ENCODE measurements at regions not wholly inside any gene's neighbourhood (a gene's known extent, or its start where the extent isn't known, plus 50 kb on each side); places are given as distances from the start of the nearest gene placed in this dataset.

DNA sequence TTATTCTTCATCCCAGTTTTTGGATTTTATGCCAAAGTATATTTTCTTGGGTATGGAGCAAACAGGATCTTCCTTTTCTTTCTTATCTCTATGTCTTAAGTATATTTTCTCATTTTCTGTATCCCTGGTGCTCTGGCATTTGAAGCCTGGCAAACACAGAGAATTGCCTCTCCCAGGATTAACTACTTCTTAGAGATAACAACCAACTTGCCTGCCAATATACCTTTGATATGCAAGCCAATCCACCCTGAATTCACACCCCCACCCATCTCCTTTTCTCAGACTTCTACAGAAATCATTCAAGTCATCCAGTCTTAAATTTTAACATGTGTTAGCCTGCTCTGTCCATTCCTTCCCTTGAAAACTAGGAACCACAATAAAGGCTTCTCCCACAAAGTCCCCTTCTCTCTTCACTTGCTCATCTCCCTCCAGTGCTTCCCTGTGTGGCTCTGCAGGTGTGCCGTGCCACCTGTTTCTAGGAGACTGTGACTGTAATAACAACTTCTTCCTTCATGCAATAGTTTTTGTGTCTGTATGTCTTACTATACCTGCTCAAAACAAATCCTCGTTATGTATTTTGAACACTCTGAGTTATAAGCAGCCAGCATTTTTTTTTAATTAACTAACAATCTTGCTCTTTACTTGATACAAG is 649.7 kb upstream of the RIOK2 start:
- no peaks in the 10 kb centered on the region for H3K9me3 ChIP-seq (ENCODE audit: insufficient read depth in 2 of 2, low read depth in 1 of 2, low read length in 1 of 2)
- no peak overlapping the region for H3K4me3 ChIP-seq (ENCODE audit: extremely low read depth in 1 of 4, insufficient read depth in 2 of 4, low read depth in 3 of 4, low read length in 4 of 4)
- H4K20me1 ChIP-seq (replicated peaks in 1 of 2; ENCODE audit: control insufficient read depth in 1 of 2, insufficient read depth in 2 of 2, low read length in 2 of 2): no peaks in the 10 kb centered on the region
- H2AFZ ChIP-seq (ENCODE audit: low read length): no peak overlapping the region
- H3K23ac ChIP-seq (ENCODE audit: insufficient read length): no peak overlapping the region
- CTCF ChIA-PET (ENCODE audit: partially characterized antibody): no interaction called here
- H3K36me3 ChIP-seq (ENCODE audit: control insufficient read depth in 2 of 4, insufficient read depth in 4 of 4, low read length in 3 of 4): no peaks in the 10 kb centered on the region
- DNase-seq (ENCODE audit: low read depth in 1 of 2, low spot score in 2 of 2) (no peak), FAIRE-seq (no peak)
- no peak overlapping the region for H3K27ac ChIP-seq (ENCODE audit: low read depth, low read length)
- H3K4ac ChIP-seq (replicated peaks; ENCODE audit: insufficient read length, low read depth, low read length): no peak overlapping the region
- H2AK5ac ChIP-seq (ENCODE audit: low read depth, low read length): no peak overlapping the region
- H3K4me2 ChIP-seq (ENCODE audit: insufficient read depth in 1 of 2, low read depth in 2 of 2, low read length in 2 of 2): no peak overlapping the region
- H2BK5ac ChIP-seq (ENCODE audit: low read depth, low read length): no peak overlapping the region
- H3K27me3 ChIP-seq (replicated peaks in 1 of 4; ENCODE audit: control insufficient read depth in 3 of 4, extremely low read depth in 1 of 4, insufficient read depth in 3 of 4, low read length in 3 of 4): no peaks in the 10 kb centered on the region
- no peak overlapping the region for H2BK15ac ChIP-seq (ENCODE audit: low read length)
- POLR2A ChIA-PET (ENCODE audit: partially characterized antibody): no interaction called here
- H4K8ac ChIP-seq (ENCODE audit: extremely low read depth, insufficient read depth, low read length): no peak overlapping the region
- H4K91ac ChIP-seq (replicated peaks; ENCODE audit: insufficient read length, low read length): no peak overlapping the region
- no peak overlapping the region for H3K14ac ChIP-seq (ENCODE audit: insufficient read length)
- 71% methylated on average over 2 of the region's 2 CpGs; no CpG with 5 or more reads in 1 of the 2 experiments for WGBS, 2 experiments (ENCODE audit: extremely low coverage in 1 of 2, insufficient coverage in 1 of 2, insufficient read length in 1 of 2, insufficient replicate concordance in 2 of 2, low coverage in 1 of 2, low lambda C conversion rate in 2 of 2, missing lambda C conversion rate in 1 of 2)
- no peak overlapping the region for H2BK12ac ChIP-seq (ENCODE audit: low read depth, low read length)
- H3K79me1 ChIP-seq (ENCODE audit: low read depth, low read length): no peaks in the 10 kb centered on the region
- no peak overlapping the region for H3K56ac ChIP-seq (replicated peaks; ENCODE audit: insufficient read length, low read depth, low read length)
- H3K18ac ChIP-seq (ENCODE audit: extremely low read depth, low read length): no peak overlapping the region
- H4K5ac ChIP-seq (ENCODE audit: insufficient read length, low read depth, low read length): no peak overlapping the region
- no peak overlapping the region for H3K9ac ChIP-seq (replicated peaks in 1 of 4; ENCODE audit: extremely low read depth in 1 of 4, low read depth in 3 of 4, low read length in 3 of 4)
- no peak overlapping the region for H2BK20ac ChIP-seq (ENCODE audit: low read length)
- no peaks in the 10 kb centered on the region for H3K79me2 ChIP-seq (ENCODE audit: control insufficient read depth in 1 of 2, insufficient read depth in 2 of 2, low read length in 2 of 2)
- H3K23me2 ChIP-seq (ENCODE audit: low read depth, low read length): no peaks in the 10 kb centered on the region; the same call in 1 of the 2 replicates
- no peaks in the 10 kb centered on the region for H3K4me1 ChIP-seq (replicated peaks in 1 of 4; ENCODE audit: control insufficient read depth in 3 of 4, insufficient read depth in 4 of 4, low read length in 3 of 4)
- TF ChIP-seq KDM5A (IDR thresholded peaks at IDR 0.05; ENCODE audit: low read length) (no peak), FOSL1 (IDR thresholded peaks at IDR 0.05; ENCODE audit: insufficient read depth, low read depth, low read length) (no peak), NANOG (IDR thresholded peaks at IDR 0.05; ENCODE audit: insufficient read depth, low read depth, low read length, poor library complexity, severe bottlenecking) (no peak), RFX5 (IDR thresholded peaks at IDR 0.05; ENCODE audit: borderline replicate concordance, low read depth, low read length) (no peak), SP2 (IDR thresholded peaks at IDR 0.05; ENCODE audit: low read length) (no peak), JUN (IDR thresholded peaks at IDR 0.05; ENCODE audit: low read depth, low read length) (no peak), TCF12 (IDR thresholded peaks at IDR 0.05; ENCODE audit: low read depth, low read length) (no peak), CREB1 (IDR thresholded peaks at IDR 0.05) (no peak), EZH2 (IDR thresholded peaks at IDR 0.05; ENCODE audit: low read depth, low read length, severe bottlenecking) (no peak), TAF1 (IDR thresholded peaks at IDR 0.05; ENCODE audit: low read depth, low read length) (no peak), SUZ12 (IDR thresholded peaks at IDR 0.05; ENCODE audit: low read length) (no peak), SIN3A (conservative IDR thresholded peaks at IDR 0.05 in 1 of 2, IDR thresholded peaks at IDR 0.05 in 1 of 2; ENCODE audit: low read depth in 1 of 2, low read length in 2 of 2) (no peak), EP300 (IDR thresholded peaks at IDR 0.05; ENCODE audit: borderline replicate concordance in 1 of 2, low read depth in 2 of 2, low read length in 2 of 2) (no peak)
- no peak overlapping the region for H2BK120ac ChIP-seq (replicated peaks; ENCODE audit: low read depth, low read length)

Data from H1 (cell line).